NCI-H510A treated with DMSO at 0.1 percent for 48 hours (cell line): ENCODE measurements at regions not wholly inside any gene's neighbourhood (a gene's known extent, or its start where the extent isn't known, plus 50 kb on each side); places are given as distances from the start of the nearest gene placed in this dataset.

Experiments used
- DNase-seq: peaks from one replicate; lab custom pipeline; 2025; lab: John Stamatoyannopoulos, UW

- DNase-seq = no peak
Observed at GRCh38 chr13:48888613-48889012, 87.1 kb upstream of the FNDC3A start.

DNA sequence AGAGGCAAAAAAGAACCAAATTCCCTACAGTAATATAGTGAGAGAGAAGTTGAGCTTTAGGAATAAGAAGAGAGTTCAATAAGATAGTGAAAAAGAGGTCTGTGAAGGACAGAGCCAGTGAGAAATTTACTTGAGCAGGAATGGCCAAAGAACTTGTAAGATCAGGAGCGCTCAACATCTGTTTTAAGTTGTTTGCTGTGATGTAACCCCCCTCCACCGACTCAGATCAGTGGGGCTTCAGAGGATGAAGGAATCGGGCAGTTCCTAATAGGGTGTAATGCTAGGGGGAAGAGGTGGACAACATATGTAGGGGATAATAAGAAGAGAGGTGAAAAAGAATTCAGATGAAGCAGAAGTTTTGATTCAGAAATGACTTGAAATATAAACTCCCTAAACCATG, 85.3 kb upstream of the FNDC3A start:
- no peak for DNase-seq

DNA sequence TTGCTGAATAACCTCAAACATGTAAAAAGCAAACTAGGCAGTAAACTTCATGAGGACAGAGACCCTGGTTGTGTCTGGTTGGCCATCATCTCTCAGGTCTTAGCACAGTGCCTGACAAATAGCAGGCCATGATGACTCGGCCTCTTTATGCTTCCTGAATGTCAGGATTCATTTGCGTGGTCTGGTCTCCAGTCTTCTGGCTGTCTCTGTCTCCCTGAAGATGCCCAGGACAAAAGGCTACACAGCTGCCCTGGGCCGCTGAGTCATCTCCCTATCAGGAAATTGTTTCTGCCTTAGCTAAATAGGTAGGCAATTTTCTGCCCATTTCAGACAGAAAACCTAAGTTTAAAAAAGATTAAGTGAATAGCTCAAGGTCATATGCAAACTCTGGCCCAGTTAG, 84.1 kb upstream of the FNDC3A start:
- DNase-seq = no peak

DNA sequence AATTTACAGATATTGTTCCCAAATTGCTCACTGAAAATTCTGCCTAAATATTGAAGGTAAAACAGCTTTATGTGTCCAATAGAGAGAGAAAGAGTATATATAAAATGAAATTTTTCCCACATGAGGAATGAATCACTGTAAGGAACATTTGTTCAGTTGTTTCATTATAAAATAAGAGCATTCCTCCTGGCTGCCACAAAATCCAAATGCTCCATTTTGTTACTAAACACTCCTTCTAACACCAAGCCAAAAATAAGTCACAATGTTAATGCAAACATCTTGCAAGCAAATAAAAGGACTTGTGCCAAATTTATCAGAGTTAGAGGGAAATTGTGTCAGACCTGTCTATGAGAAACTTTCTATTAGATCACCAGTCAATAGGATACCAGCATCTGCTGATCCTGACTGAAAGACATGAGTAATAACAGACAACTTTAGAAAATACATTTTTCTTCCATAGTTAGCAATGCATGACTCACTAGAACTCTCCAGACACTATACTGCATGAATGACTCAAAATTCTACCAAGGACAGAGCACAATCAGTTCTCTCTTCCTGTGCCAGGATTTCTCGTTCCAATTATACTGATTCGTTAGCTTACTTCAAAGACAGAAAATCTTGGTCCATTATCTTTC, 83.5 kb upstream of the FNDC3A start:
- DNase-seq = no peak

GRCh38 chr13:48892688-48893075, 83.0 kb upstream of the FNDC3A start:
- no peak for DNase-seq

GRCh38 chr13:48896312-48896711, 79.4 kb upstream of the FNDC3A start:
- no peak for DNase-seq

DNA sequence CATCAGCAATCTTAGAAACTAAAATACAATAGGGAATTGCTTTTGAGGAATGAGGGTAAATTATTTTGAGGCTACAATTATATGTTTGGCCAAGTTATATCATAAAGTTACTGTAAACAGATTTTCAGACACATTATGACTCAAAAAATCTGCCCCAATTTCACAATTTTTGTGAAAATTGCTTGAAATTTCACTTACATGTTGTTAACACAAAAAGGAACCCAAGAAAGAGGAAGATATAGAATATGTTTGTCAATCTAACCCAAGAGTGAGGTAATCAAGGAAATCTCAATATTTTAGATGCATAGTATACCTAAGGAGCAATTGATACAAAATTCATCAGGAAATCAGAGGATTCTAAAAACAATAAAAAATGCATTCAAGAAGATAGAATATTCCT, 73.9 kb upstream of the FNDC3A start:
- DNase-seq = no peak

DNA sequence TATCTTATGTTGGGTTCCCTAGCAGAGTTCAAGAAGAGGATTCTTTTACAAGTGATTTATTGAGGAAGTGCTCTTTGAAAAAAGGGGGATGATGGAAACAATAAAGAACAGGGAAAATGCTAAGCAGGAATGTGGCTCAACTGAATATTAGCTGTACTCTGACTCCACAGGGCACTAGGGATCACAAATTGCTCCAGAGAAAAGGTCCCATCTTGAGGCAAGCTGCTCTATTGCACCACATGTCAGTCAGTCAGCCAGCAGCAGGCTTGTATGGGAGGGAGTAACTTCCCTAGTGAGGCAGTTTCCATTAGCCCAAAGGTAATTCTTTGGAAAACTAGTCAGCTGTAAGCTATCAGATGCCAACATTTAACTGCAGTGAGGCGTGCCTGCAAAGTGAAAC, 73.3 kb upstream of the FNDC3A start:
- no peak for DNase-seq

- DNase-seq = no peak
Observed at GRCh38 chr13:48904668-48905290, 70.9 kb upstream of the FNDC3A start.

GRCh38 chr13:48906200-48906599, 69.5 kb upstream of the FNDC3A start:
- no peak for DNase-seq

- DNase-seq = no peak
Observed at GRCh38 chr13:48908381-48909055, 67.2 kb upstream of the FNDC3A start.

DNA sequence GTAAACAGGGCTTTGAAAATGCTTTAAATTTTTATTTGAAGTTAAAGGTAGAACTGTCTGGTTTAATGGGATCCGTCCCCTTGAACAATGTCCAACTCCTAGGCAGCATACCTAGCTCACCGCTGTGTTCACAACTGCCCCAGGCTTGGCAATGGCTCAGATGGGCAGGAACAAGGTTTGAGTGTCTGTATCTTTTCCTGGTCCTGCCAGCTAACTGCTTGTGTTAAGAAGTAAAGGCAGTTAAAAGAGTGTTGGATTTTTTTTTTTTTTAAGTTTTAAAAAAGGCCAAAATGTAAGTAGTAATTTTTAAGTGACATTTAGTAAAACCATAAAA, 66.7 kb upstream of the FNDC3A start:
- DNase-seq = no peak

- DNase-seq = no peak
Observed at GRCh38 chr13:48910686-48911085, 65.0 kb upstream of the FNDC3A start.

- no peak for DNase-seq
Observed at GRCh38 chr13:48919751-48920150, 56.0 kb upstream of the FNDC3A start.

GRCh38 chr13:48920730-48921129, 55.0 kb upstream of the FNDC3A start:
- DNase-seq = no peak

- no peak for DNase-seq
Observed at GRCh38 chr13:48923376-48923775, 52.3 kb upstream of the FNDC3A start.

DNA sequence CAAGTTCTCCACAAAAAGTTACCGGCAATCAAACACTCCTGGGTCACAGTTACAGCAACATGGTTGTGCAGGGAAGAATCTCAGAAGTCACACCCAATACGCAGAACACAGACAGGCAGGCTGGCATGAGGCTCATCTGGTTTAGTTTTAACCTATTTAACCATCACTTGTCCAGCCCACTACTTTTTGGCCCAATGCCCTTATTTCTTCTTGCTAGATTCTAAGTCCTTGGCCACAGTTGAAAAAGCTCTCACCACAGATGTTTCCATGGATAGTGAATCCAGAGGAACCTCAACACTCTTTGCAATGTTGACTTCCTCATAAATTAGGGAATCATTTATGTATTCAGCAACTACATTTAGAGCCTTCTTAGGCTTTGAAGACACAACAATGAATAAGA, 50.7 kb upstream of the FNDC3A start:
- no peak for DNase-seq
